H9 (cell line): ENCODE measurements at regions not wholly inside any gene's neighbourhood (a gene's known extent, or its start where the extent isn't known, plus 50 kb on each side); places are given as distances from the start of the nearest gene placed in this dataset.

ENCODE experiments used
- DNase-seq: peaks from one replicate; pipeline ENCODE4 v3.0.0-alpha.2; 2017
- H2AFZ ChIP-seq: one replicate; pipeline ENCODE4 v1.6.1; 2013; ENCODE audit warnings: mild to moderate bottlenecking, low read length, control low read depth, moderate library complexity
- H2AK5ac ChIP-seq: 2 replicates; pipeline ENCODE4 v1.6.1; 2013; ENCODE audit warnings: low read length, control low read depth, mixed read lengths; ENCODE audit not compliant: insufficient read length
- H2BK120ac ChIP-seq: one replicate; pipeline ENCODE4 v1.6.1; 2013; ENCODE audit warnings: low read depth, mild to moderate bottlenecking, low read length, control low read depth, inconsistent platforms; ENCODE audit not compliant: poor library complexity, severe bottlenecking
- H2BK12ac ChIP-seq: 2 replicates; pipeline ENCODE4 v1.6.1; 2013; ENCODE audit warnings: low read length, control low read depth, mixed read lengths, low read depth; ENCODE audit not compliant: insufficient read length
- H2BK15ac ChIP-seq: 2 replicates; pipeline ENCODE4 v1.6.1; 2013; ENCODE audit warnings: low read depth, low read length, control low read depth
- H2BK20ac ChIP-seq: one replicate; pipeline ENCODE4 v1.6.1; 2013; ENCODE audit warnings: low read depth, mild to moderate bottlenecking, low read length, control low read depth, inconsistent platforms; ENCODE audit not compliant: poor library complexity, severe bottlenecking
- H2BK5ac ChIP-seq: 2 replicates; pipeline ENCODE4 v1.6.1; 2013; ENCODE audit warnings: low read length, control low read depth, mixed read lengths; ENCODE audit not compliant: insufficient read length
- H3K14ac ChIP-seq: 2 replicates; pipeline ENCODE4 v1.6.1; 2013; ENCODE audit warnings: low read length, control low read depth; ENCODE audit not compliant: insufficient read depth
- H3K18ac ChIP-seq: 2 replicates; pipeline ENCODE4 v1.6.1; 2013; ENCODE audit warnings: low read depth, mild to moderate bottlenecking, mixed read lengths, low read length, control low read depth; ENCODE audit not compliant: insufficient read length
- H3K23ac ChIP-seq: 2 replicates; pipeline ENCODE4 v1.6.1; 2013; ENCODE audit warnings: low read length, control low read depth, mixed read lengths, low read depth; ENCODE audit not compliant: insufficient read length
- H3K23me2 ChIP-seq: 2 replicates; pipeline ENCODE4 v1.6.1; 2013; ENCODE audit warnings: low read depth, mild to moderate bottlenecking, mixed read lengths, low read length, control low read depth; ENCODE audit not compliant: insufficient read length, poor library complexity, severe bottlenecking
- H3K27ac ChIP-seq: 2 replicates; pipeline ENCODE4 v1.5.1; 2013; ENCODE audit warnings: low read length, control low read depth, mixed read lengths, low read depth; ENCODE audit not compliant: insufficient read length
- H3K27me3 ChIP-seq: 2 replicates; pipeline ENCODE4 v1.6.1; 2013; ENCODE audit warnings: low read length, control low read depth, inconsistent platforms; ENCODE audit not compliant: insufficient read depth
- H3K4ac ChIP-seq: 2 replicates; pipeline ENCODE4 v1.6.1; 2013; ENCODE audit warnings: low read depth, mild to moderate bottlenecking, control low read depth, inconsistent platforms, low read length, moderate library complexity
- H3K4me1 ChIP-seq: 2 replicates; pipeline ENCODE4 v1.6.1; 2013; ENCODE audit warnings: low read length, control low read depth, inconsistent platforms; ENCODE audit not compliant: insufficient read depth
- H3K4me2 ChIP-seq: 2 replicates; pipeline ENCODE4 v1.6.1; 2013; ENCODE audit warnings: low read length, control low read depth, mixed read lengths; ENCODE audit not compliant: insufficient read length, insufficient read depth
- H3K56ac ChIP-seq: 2 replicates; pipeline ENCODE4 v1.6.1; 2013; ENCODE audit warnings: low read depth, mild to moderate bottlenecking, mixed read lengths, low read length, control low read depth; ENCODE audit not compliant: insufficient read length
- H3K79me1 ChIP-seq: 2 replicates; pipeline ENCODE4 v1.6.1; 2013; ENCODE audit warnings: low read depth, mild to moderate bottlenecking, moderate library complexity, low read length, control low read depth, inconsistent platforms; ENCODE audit not compliant: insufficient read depth, poor library complexity, severe bottlenecking
- H3K79me2 ChIP-seq: 2 replicates; pipeline ENCODE4 v1.6.1; 2013; ENCODE audit warnings: low read length, control low read depth, inconsistent platforms; ENCODE audit not compliant: insufficient read depth
- H3K9ac ChIP-seq: 2 replicates; pipeline ENCODE4 v1.6.1; 2013; ENCODE audit warnings: low read length, control low read depth, mixed read lengths; ENCODE audit not compliant: insufficient read length; ENCODE audit errors: extremely low read depth
- H3K9me3 ChIP-seq: one replicate; pipeline ENCODE4 v1.6.1; 2013; ENCODE audit warnings: low read depth, low read length, inconsistent platforms; ENCODE audit not compliant: control insufficient read depth
- H3T11ph ChIP-seq: one replicate; pipeline ENCODE4 v1.6.1; 2013; ENCODE audit warnings: mild to moderate bottlenecking, low read length, control low read depth, inconsistent platforms
- H4K20me1 ChIP-seq: one replicate; pipeline ENCODE4 v1.6.1; 2013; ENCODE audit not compliant: control insufficient read depth, insufficient read length, insufficient read depth
- H4K5ac ChIP-seq: 2 replicates; pipeline ENCODE4 v1.6.1; 2013; ENCODE audit warnings: low read depth, mild to moderate bottlenecking, mixed read lengths, low read length, control low read depth; ENCODE audit not compliant: insufficient read length
- H4K8ac ChIP-seq: replicated peaks from 2 replicates; pipeline ENCODE4 v1.6.1; 2013; ENCODE audit warnings: low read length, control low read depth, mixed read lengths, low read depth; ENCODE audit not compliant: insufficient read length
- H4K91ac ChIP-seq: 2 replicates; pipeline ENCODE4 v1.6.1; 2013; ENCODE audit warnings: low read depth, mild to moderate bottlenecking, moderate library complexity, mixed read lengths, low read length, control low read depth; ENCODE audit not compliant: insufficient read length
- H3K27ac Mint-ChIP-seq, 3 experiments: 2 replicates in 2 of 3; 3 replicates in 1 of 3; pipeline ENCODE4 v1.8.0; 2020 to 2021; ENCODE audit warnings: mixed read lengths in 3 of 3, mild to moderate bottlenecking in 1 of 3, moderate library complexity in 1 of 3
- H3K27me3 Mint-ChIP-seq: 2 replicates; pipeline ENCODE4 v1.8.0; 2021; ENCODE audit warnings: low read depth, mild to moderate bottlenecking, moderate library complexity, mixed read lengths
- H3K36me3 Mint-ChIP-seq, 3 experiments: 2 replicates in 2 of 3; 3 replicates in 1 of 3; pipeline ENCODE4 v1.8.0; 2020 to 2021; ENCODE audit warnings: low read depth in 3 of 3, mixed read lengths in 3 of 3; ENCODE audit not compliant: insufficient read depth in 1 of 3
- H3K4me1 Mint-ChIP-seq, 2 experiments: 2 replicates each; pipeline ENCODE4 v1.8.0; 2020; ENCODE audit warnings: mixed read lengths in 2 of 2
- H3K4me3 Mint-ChIP-seq, 2 experiments: 2 replicates in 1 of 2; 3 replicates in 1 of 2; pipeline ENCODE4 v1.8.0; 2020 to 2021; ENCODE audit warnings: mild to moderate bottlenecking in 2 of 2, mixed read lengths in 2 of 2, moderate library complexity in 1 of 2
- H3K9me3 Mint-ChIP-seq, 2 experiments: 2 replicates in 1 of 2; 3 replicates in 1 of 2; pipeline ENCODE4 v1.8.0; 2020; ENCODE audit warnings: mild to moderate bottlenecking in 2 of 2, mixed read lengths in 2 of 2, moderate library complexity in 1 of 2
- WGBS: extraction: QIAGEN DNeasy Blood & Tissue Kit; methylation state at CpG from one replicate; pipeline ENCODE4 v1.1.7; 2013; ENCODE audit warnings: missing lambda C conversion rate, low lambda C conversion rate, mixed read lengths; ENCODE audit not compliant: insufficient read length; ENCODE audit errors: extremely low coverage; 5-methylcytosine and 5-hydroxymethylcytosine counted together
- TF ChIP-seq, protein P1 (sequence below): fragments of 200-600 bp; sonication (generic); conservative IDR thresholded peaks from 3 replicates; pipeline ENCODE4 v1.8.0; 2021; ENCODE audit warnings: antibody characterized with exemption, mild to moderate bottlenecking

- no peak overlapping the region for H4K8ac ChIP-seq
- Mint-ChIP-seq H3K4me1 (peaks cover 8 to 16% of the 10 kb centered on the region in 2 experiments), H3K27me3 (peaks cover 6% of the 10 kb centered on the region; the same call in 1 of the 2 replicates), H3K4me3 (no peak overlapping the region), H3K36me3 (peaks cover 6 to 8% (median 7%) of the 10 kb centered on the region in 3 experiments), H3K27ac (no peak overlapping the region), H3K9me3 (peaks cover 5 to 9% of the 10 kb centered on the region in 2 experiments)
- no peaks in the 10 kb centered on the region for H4K20me1 ChIP-seq
- no peak overlapping the region for H2BK15ac ChIP-seq
- H3K9ac ChIP-seq, result no peak overlapping the region
- no peak overlapping the region for H2BK20ac ChIP-seq
- DNase-seq, result no peak
- H3K4me1 ChIP-seq, result no peaks in the 10 kb centered on the region; the same call in 1 of the 2 replicates
- no peak overlapping the region for H3K27ac ChIP-seq
- H3K14ac ChIP-seq, result no peak overlapping the region
- no peak overlapping the region for H2AFZ ChIP-seq
- H3K23me2 ChIP-seq, result no peaks in the 10 kb centered on the region
- no peak overlapping the region for H3T11ph ChIP-seq
- H2BK120ac ChIP-seq, result no peak overlapping the region
- H3K56ac ChIP-seq, result no peak overlapping the region
- H3K18ac ChIP-seq, result no peak overlapping the region
- no peaks in the 10 kb centered on the region for H3K79me1 ChIP-seq
- TF ChIP-seq, protein P1, sequence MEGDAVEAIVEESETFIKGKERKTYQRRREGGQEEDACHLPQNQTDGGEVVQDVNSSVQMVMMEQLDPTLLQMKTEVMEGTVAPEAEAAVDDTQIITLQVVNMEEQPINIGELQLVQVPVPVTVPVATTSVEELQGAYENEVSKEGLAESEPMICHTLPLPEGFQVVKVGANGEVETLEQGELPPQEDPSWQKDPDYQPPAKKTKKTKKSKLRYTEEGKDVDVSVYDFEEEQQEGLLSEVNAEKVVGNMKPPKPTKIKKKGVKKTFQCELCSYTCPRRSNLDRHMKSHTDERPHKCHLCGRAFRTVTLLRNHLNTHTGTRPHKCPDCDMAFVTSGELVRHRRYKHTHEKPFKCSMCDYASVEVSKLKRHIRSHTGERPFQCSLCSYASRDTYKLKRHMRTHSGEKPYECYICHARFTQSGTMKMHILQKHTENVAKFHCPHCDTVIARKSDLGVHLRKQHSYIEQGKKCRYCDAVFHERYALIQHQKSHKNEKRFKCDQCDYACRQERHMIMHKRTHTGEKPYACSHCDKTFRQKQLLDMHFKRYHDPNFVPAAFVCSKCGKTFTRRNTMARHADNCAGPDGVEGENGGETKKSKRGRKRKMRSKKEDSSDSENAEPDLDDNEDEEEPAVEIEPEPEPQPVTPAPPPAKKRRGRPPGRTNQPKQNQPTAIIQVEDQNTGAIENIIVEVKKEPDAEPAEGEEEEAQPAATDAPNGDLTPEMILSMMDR, result no peak
- H4K5ac ChIP-seq, result no peak overlapping the region
- no peak overlapping the region for H3K4ac ChIP-seq
- no peak overlapping the region for H2BK12ac ChIP-seq
- H3K27me3 ChIP-seq, result no peaks in the 10 kb centered on the region
- no peak overlapping the region for H3K4me2 ChIP-seq
- H3K9me3 ChIP-seq, result no peaks in the 10 kb centered on the region
- WGBS, result no CpG with 5 or more reads among the region's 3 CpGs
- H3K23ac ChIP-seq, result no peak overlapping the region
- H3K79me2 ChIP-seq, result no peaks in the 10 kb centered on the region
- H4K91ac ChIP-seq, result no peak overlapping the region
- no peak overlapping the region for H2AK5ac ChIP-seq
- no peak overlapping the region for H2BK5ac ChIP-seq
Measured at GRCh38 chr3:34001022-34001421, 202.6 kb downstream of the PDCD6IP start.
